Endothelial cell of umbilical vein (primary cell): ENCODE measurements at regions not wholly inside any gene's neighbourhood (a gene's known extent, or its start where the extent isn't known, plus 50 kb on each side); places are given as distances from the start of the nearest gene placed in this dataset.

ENCODE experiments used
- BruUV-seq: library from RNA; stranded (reverse); fragments of 400-500 nt; replicated peaks from 2 replicates; lab custom pipeline; 2021; lab: Mats Ljungman, UMichigan
- CTCF ChIA-PET: fragments of 300-600, 350-600 bp; sonication (Branson Sonifier 250); formaldehyde crosslinking; loops from one replicate; lab custom pipeline; 2021; ENCODE audit warnings: antibody characterized with exemption, inconsistent platforms; lab: Charles Lee
- POLR2A ChIA-PET: fragments of 300-600, 350-600 bp; sonication (Branson Sonifier 250); formaldehyde crosslinking; loops from one replicate; lab custom pipeline; 2021; ENCODE audit warnings: antibody characterized with exemption, inconsistent platforms; lab: Charles Lee
- DNase-seq: peaks from one replicate; pipeline ENCODE4 v3.0.0-alpha.2; 2011; ENCODE audit warnings: low read depth, low spot score
- FAIRE-seq: peaks from 2 replicates; lab custom pipeline; 2011; peaks lifted over from hg19 to GRCh38; lab: Jason Lieb, UNC
- H2AFZ ChIP-seq: 2 replicates; pipeline ENCODE4 v1.6.0; 2012; ENCODE audit warnings: low read depth, low read length, control low read depth, inconsistent platforms
- H3K27ac ChIP-seq: 2 replicates; pipeline ENCODE4 v1.5.1; 2011; ENCODE audit warnings: low read depth, mild to moderate bottlenecking, control low read depth, low read length, moderate library complexity; ENCODE audit not compliant: insufficient read depth
- H3K27me3 ChIP-seq, 2 experiments: 2 replicates each; pipeline versions ENCODE4 v1.6.0 to v1.6.1; 2011; ENCODE audit warnings: low read length in 2 of 2, mixed read lengths in 1 of 2; ENCODE audit not compliant: control insufficient read depth in 2 of 2, insufficient read depth in 2 of 2
- H3K36me3 ChIP-seq, 2 experiments: 2 replicates in 1 of 2; 3 replicates in 1 of 2; pipeline ENCODE4 v1.5.1; 2011; ENCODE audit warnings: low read length in 2 of 2, mild to moderate bottlenecking in 1 of 2, moderate library complexity in 1 of 2; ENCODE audit not compliant: control insufficient read depth in 2 of 2, insufficient read depth in 2 of 2; ENCODE audit errors: extremely low read depth in 1 of 2
- H3K4me1 ChIP-seq: 3 replicates; pipeline ENCODE4 v1.5.1; 2011; ENCODE audit warnings: mild to moderate bottlenecking, low read length; ENCODE audit not compliant: control insufficient read depth, insufficient read depth; ENCODE audit errors: extremely low read depth
- H3K4me2 ChIP-seq: 2 replicates; pipeline ENCODE4 v1.6.1; 2011; ENCODE audit warnings: low read length, control low read depth, mixed read lengths; ENCODE audit not compliant: insufficient read depth
- H3K4me3 ChIP-seq, 3 experiments: fragments of 200-600 bp in 1 of 3; sonication (generic), shearing (Covaris generic) in 1 of 3; replicated peaks in 1 of 3; 2 replicates each; pipeline ENCODE4 v1.5.1; 2011 to 2016; ENCODE audit warnings: control low read depth in 3 of 3, low read length in 3 of 3, mild to moderate bottlenecking in 2 of 3, inconsistent platforms in 1 of 3, low read depth in 1 of 3, moderate library complexity in 1 of 3; ENCODE audit not compliant: insufficient read depth in 1 of 3
- H3K79me2 ChIP-seq: 2 replicates; pipeline ENCODE4 v1.6.0; 2012; ENCODE audit warnings: low read length, inconsistent platforms; ENCODE audit not compliant: control insufficient read depth, insufficient read depth
- H3K9ac ChIP-seq: replicated peaks from 2 replicates; pipeline ENCODE3; 2011; ENCODE audit warnings: low read length, control low read depth; ENCODE audit not compliant: insufficient read depth; ENCODE audit errors: extremely low read depth
- H3K9me1 ChIP-seq: replicated peaks from 3 replicates; pipeline ENCODE4 v1.6.0; 2011; ENCODE audit warnings: mild to moderate bottlenecking, low read length; ENCODE audit not compliant: control insufficient read depth, insufficient read depth; ENCODE audit errors: extremely low read depth
- H3K9me3 ChIP-seq: replicated peaks from 2 replicates; pipeline ENCODE4 v1.5.1; 2012; ENCODE audit warnings: low read length, inconsistent platforms; ENCODE audit not compliant: control insufficient read depth, insufficient read depth
- H4K20me1 ChIP-seq: replicated peaks from 2 replicates; pipeline ENCODE3; 2011; ENCODE audit warnings: mild to moderate bottlenecking, low read length; ENCODE audit not compliant: control insufficient read depth, insufficient read depth; ENCODE audit errors: extremely low read depth
- EZH2 ChIP-seq: IDR thresholded peaks from 2 replicates; pipeline ENCODE4 v1.6.1; 2012; ENCODE audit warnings: borderline replicate concordance, low read depth, mild to moderate bottlenecking, moderate library complexity, low read length, inconsistent platforms; ENCODE audit not compliant: severe bottlenecking
- FOS ChIP-seq: IDR thresholded peaks from 2 replicates; pipeline ENCODE4 v1.6.1; 2011; ENCODE audit warnings: mild to moderate bottlenecking, low read length, moderate library complexity, borderline replicate concordance; ENCODE audit not compliant: insufficient read depth
- GATA2 ChIP-seq: IDR thresholded peaks from 2 replicates; pipeline ENCODE4 v1.7.0; 2011; ENCODE audit warnings: low read depth, mild to moderate bottlenecking, moderate library complexity, mixed read lengths, low read length; ENCODE audit not compliant: insufficient read length, insufficient read depth
- JUN ChIP-seq: IDR thresholded peaks from 2 replicates; pipeline ENCODE4 v1.6.1; 2011; ENCODE audit warnings: borderline replicate concordance, low read depth; ENCODE audit not compliant: insufficient read length, insufficient read depth
- MYC ChIP-seq: IDR thresholded peaks from one replicate; pipeline ENCODE4 v1.6.1; 2011; ENCODE audit warnings: mild to moderate bottlenecking, low read depth, low read length
- POLR2A ChIP-seq: IDR thresholded peaks from 2 replicates; pipeline ENCODE4 v1.6.1; 2012; ENCODE audit warnings: low read depth, mild to moderate bottlenecking, control low read depth, low read length
- POLR2AphosphoS5 ChIP-seq: IDR thresholded peaks from 2 replicates; pipeline ENCODE4 v1.6.1; 2012; ENCODE audit warnings: low read depth, mild to moderate bottlenecking, control low read depth, low read length, moderate library complexity; ENCODE audit not compliant: insufficient read depth
- dilution Hi-C: fragments of 300-500 bp; cut with MboI; formaldehyde crosslinking; loops from one replicate; pipeline ENCODE4 v1.15.0; 2019; ENCODE audit warnings: low sequenced_read_pairs; ENCODE audit not compliant: extremely low pct_ligation_motif_present
- intact Hi-C: fragments of 100-400 bp; cut with micrococcal nuclease; formaldehyde crosslinking; loops from one replicate; pipeline ENCODE4 v1.10.0; 2022
- TF ChIP-seq, protein P1 (sequence below), 2 donors: IDR thresholded peaks; 1 replicate in 1 of 2; 2 replicates in 1 of 2; pipeline ENCODE4 v1.5.1; 2011; ENCODE audit warnings: low read length in 2 of 2, mild to moderate bottlenecking in 2 of 2, moderate library complexity in 2 of 2, control low read depth in 1 of 2, inconsistent platforms in 1 of 2, low read depth in 1 of 2; ENCODE audit not compliant: insufficient read depth in 1 of 2; ENCODE audit errors: extremely low read depth in 1 of 2
- TF ChIP-seq, protein P2 (sequence below): IDR thresholded peaks from 2 replicates; pipeline ENCODE4 v1.6.1; 2011; ENCODE audit not compliant: insufficient read depth, insufficient read length

DNA sequence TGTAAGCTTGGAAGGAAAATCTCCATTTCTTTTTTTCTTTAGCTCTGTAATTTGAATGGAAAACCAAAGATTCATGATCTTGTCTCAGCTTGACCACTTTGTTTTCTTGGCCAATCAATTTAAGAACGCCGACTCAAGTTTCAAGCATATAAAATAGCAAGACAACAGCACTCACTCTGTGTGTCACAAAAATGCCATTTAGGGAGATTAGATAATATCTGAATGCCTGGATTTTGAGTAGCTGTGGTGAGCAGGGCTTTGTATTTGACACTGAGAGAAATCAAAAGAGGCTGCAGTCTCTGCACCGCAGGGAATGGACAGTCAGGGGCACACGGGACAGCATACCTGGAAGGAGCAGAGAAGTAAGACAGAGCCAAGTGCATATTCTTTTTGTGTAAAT is 209.5 kb upstream of the SLC10A2 start:
- CTCF ChIA-PET = no interaction called here
- Histone ChIP-seq H4K20me1 (no peaks in the 10 kb centered on the region), H2AFZ (no peak overlapping the region), H3K27ac (no peak overlapping the region), H3K4me3 (no peak overlapping the region), H3K79me2 (no peaks in the 10 kb centered on the region), H3K4me2 (no peak overlapping the region), H3K9me3 (peaks cover 6% of the 10 kb centered on the region), H3K27me3 (no peaks in the 10 kb centered on the region), H3K9ac (no peak overlapping the region), H3K4me1 (no peaks in the 10 kb centered on the region), H3K36me3 (no peaks in the 10 kb centered on the region), H3K9me1 (no peaks in the 10 kb centered on the region)
- BruUV-seq = no TSS peak
- dilution Hi-C loops (no loop called here), intact Hi-C loops (no loop called here)
- no peak for TF ChIP-seq POLR2AphosphoS5
- TF ChIP-seq, protein P1, sequence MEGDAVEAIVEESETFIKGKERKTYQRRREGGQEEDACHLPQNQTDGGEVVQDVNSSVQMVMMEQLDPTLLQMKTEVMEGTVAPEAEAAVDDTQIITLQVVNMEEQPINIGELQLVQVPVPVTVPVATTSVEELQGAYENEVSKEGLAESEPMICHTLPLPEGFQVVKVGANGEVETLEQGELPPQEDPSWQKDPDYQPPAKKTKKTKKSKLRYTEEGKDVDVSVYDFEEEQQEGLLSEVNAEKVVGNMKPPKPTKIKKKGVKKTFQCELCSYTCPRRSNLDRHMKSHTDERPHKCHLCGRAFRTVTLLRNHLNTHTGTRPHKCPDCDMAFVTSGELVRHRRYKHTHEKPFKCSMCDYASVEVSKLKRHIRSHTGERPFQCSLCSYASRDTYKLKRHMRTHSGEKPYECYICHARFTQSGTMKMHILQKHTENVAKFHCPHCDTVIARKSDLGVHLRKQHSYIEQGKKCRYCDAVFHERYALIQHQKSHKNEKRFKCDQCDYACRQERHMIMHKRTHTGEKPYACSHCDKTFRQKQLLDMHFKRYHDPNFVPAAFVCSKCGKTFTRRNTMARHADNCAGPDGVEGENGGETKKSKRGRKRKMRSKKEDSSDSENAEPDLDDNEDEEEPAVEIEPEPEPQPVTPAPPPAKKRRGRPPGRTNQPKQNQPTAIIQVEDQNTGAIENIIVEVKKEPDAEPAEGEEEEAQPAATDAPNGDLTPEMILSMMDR (IDR thresholded peaks at IDR 0.05; ENCODE audit: extremely low read depth in 1 of 2, insufficient read depth in 1 of 2, low read depth in 1 of 2, low read length in 2 of 2) = no peak
- TF ChIP-seq FOS = no peak
- no peak for TF ChIP-seq POLR2A
- no peak for TF ChIP-seq JUN
- no peak for TF ChIP-seq GATA2
- TF ChIP-seq, protein P2, sequence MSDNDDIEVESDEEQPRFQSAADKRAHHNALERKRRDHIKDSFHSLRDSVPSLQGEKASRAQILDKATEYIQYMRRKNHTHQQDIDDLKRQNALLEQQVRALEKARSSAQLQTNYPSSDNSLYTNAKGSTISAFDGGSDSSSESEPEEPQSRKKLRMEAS = no peak
- no peak for TF ChIP-seq EZH2
- TF ChIP-seq MYC = no peak
- no peak for DNase-seq
- FAIRE-seq = no peak
- POLR2A ChIA-PET = no interaction called here
